Tibial nerve (tissue), 4 donors: ENCODE measurements at regions not wholly inside any gene's neighbourhood (a gene's known extent, or its start where the extent isn't known, plus 50 kb on each side); places are given as distances from the start of the nearest gene placed in this dataset.

Experiments
- DNase-seq, 2 donors: peaks; one replicate each; pipeline ENCODE4 v3.0.0-alpha.2; 2019; ENCODE audit warnings: low spot score in 2 of 2
- H3K27ac ChIP-seq, 4 donors: fragments of 200-600 bp; sonication (generic) in 3 of 4; one replicate each; pipeline ENCODE4 v1.5.1; 2017 to 2019; ENCODE audit warnings: mild to moderate bottlenecking in 1 of 4
- H3K27me3 ChIP-seq, 2 donors: fragments of 200-600 bp; sonication (generic) in 1 of 2; one replicate each; pipeline versions ENCODE4 v1.5.1 to v1.6.0; 2017 to 2019
- H3K36me3 ChIP-seq, 3 donors: fragments of 200-600 bp; sonication (generic); one replicate each; pipeline ENCODE4 v1.5.1; 2018 to 2019
- H3K4me1 ChIP-seq, 4 donors: fragments of 200-600 bp; sonication (generic) in 3 of 4; one replicate each; pipeline ENCODE4 v1.5.1; 2017 to 2019
- H3K4me3 ChIP-seq, 4 donors: fragments of 200-600 bp; sonication (generic) in 3 of 4; one replicate each; pipeline ENCODE4 v1.5.1; 2017 to 2019; ENCODE audit warnings: mild to moderate bottlenecking in 1 of 4, moderate library complexity in 1 of 4
- H3K9me3 ChIP-seq, 4 donors: fragments of 200-600 bp; sonication (generic) in 3 of 4; one replicate each; pipeline ENCODE4 v1.5.1; 2017 to 2019
- CTCF ChIP-seq, 5 experiments: fragments of 200-600 bp in 3 of 5; fragments of 450-650 bp in 2 of 5; sonication (generic) in 3 of 5; IDR thresholded peaks; one replicate each; pipeline ENCODE4 v1.5.1; 2016 to 2019; ENCODE audit warnings: antibody characterized with exemption in 5 of 5, mild to moderate bottlenecking in 3 of 5, moderate library complexity in 2 of 5
- EP300 ChIP-seq, 2 donors: sonication (generic); formaldehyde crosslinking; IDR thresholded peaks; one replicate each; pipeline ENCODE4 v1.6.1; 2017; ENCODE audit warnings: antibody characterized with exemption in 2 of 2, mild to moderate bottlenecking in 1 of 2
- POLR2A ChIP-seq, 2 donors: fragments of 450-650 bp; IDR thresholded peaks; one replicate each; pipeline ENCODE4 v1.6.1; 2017; ENCODE audit warnings: antibody characterized with exemption in 2 of 2, mild to moderate bottlenecking in 2 of 2, moderate library complexity in 2 of 2
- WGBS, 2 donors: methylation state at CpG; one replicate each; pipeline ENCODE4 v1.1.5; 2018; 5-methylcytosine and 5-hydroxymethylcytosine counted together

GRCh38 chr4:158420782-158421181 is 100.9 kb upstream of the RXFP1 start:
- TF ChIP-seq EP300 (IDR thresholded peaks at IDR 0.05) (no peak), POLR2A (IDR thresholded peaks at IDR 0.05) (no peak), CTCF (IDR thresholded peaks at IDR 0.05) (no peak)
- H3K36me3 ChIP-seq, result no peaks in the 10 kb centered on the region
- H3K9me3 ChIP-seq, result no peaks in the 10 kb centered on the region
- 33 to 44% methylated on average over 2 of the region's 2 CpGs for WGBS, 2 donors
- no peak overlapping the region for H3K4me3 ChIP-seq
- no peaks in the 10 kb centered on the region for H3K27me3 ChIP-seq
- DNase-seq, result no peak
- no peaks in the 10 kb centered on the region for H3K4me1 ChIP-seq
- H3K27ac ChIP-seq, result no peak overlapping the region

- Histone ChIP-seq H3K27ac (no peak overlapping the region), H3K9me3 (no peaks in the 10 kb centered on the region), H3K4me3 (no peak overlapping the region), H3K4me1 (no peaks in the 10 kb centered on the region), H3K27me3 (no peaks in the 10 kb centered on the region), H3K36me3 (no peaks in the 10 kb centered on the region)
- DNase-seq, result no peak
- WGBS, 2 donors, result 11 to 20% methylated on average over 1 of the region's 1 CpG
- no peak for TF ChIP-seq CTCF (IDR thresholded peaks at IDR 0.05)
- no peak for TF ChIP-seq EP300 (IDR thresholded peaks at IDR 0.05)
- no peak for TF ChIP-seq POLR2A (IDR thresholded peaks at IDR 0.05)
Observed at GRCh38 chr4:158422546-158422945, 99.1 kb upstream of the RXFP1 start.

- H3K27ac ChIP-seq, result no peak overlapping the region
Observed at GRCh38 chr4:158428242-158428641, 93.4 kb upstream of the RXFP1 start.

DNA sequence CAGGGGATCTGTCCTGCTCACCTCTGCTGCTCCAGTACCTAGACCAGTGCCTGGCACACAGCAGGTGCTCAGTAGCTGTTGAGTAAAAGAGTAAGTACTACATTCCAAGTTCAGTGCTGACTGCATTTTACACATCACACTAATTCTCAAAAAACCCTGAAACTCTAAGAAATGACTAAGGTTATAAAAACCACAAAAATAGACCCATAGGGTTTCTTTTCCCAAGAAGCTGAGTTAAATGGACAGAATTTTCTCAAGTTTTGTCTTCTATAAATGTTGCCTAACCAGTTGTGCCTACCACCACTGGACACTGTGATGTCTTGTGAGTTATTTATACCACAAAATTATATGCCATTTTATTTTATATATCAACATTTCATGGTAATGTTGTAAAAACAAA is 78.9 kb upstream of the RXFP1 start:
- Histone ChIP-seq H3K4me3 (no peak overlapping the region), H3K27ac (no peak overlapping the region), H3K27me3 (no peaks in the 10 kb centered on the region), H3K9me3 (no peaks in the 10 kb centered on the region), H3K36me3 (no peaks in the 10 kb centered on the region), H3K4me1 (no peaks in the 10 kb centered on the region)
- no peak for DNase-seq
- TF ChIP-seq POLR2A (IDR thresholded peaks at IDR 0.05), result no peak
- TF ChIP-seq EP300 (IDR thresholded peaks at IDR 0.05), result no peak
- TF ChIP-seq CTCF (IDR thresholded peaks at IDR 0.05), result no peak

More at GRCh38 chr4:158428242-158428641, 93.4 kb upstream of the RXFP1 start:
- Histone ChIP-seq H3K9me3 (no peaks in the 10 kb centered on the region), H3K4me3 (no peak overlapping the region), H3K27me3 (no peaks in the 10 kb centered on the region), H3K36me3 (no peaks in the 10 kb centered on the region), H3K4me1 (no peaks in the 10 kb centered on the region)
- no peak for DNase-seq
- TF ChIP-seq CTCF (IDR thresholded peaks at IDR 0.05) (no peak), EP300 (IDR thresholded peaks at IDR 0.05) (no peak), POLR2A (IDR thresholded peaks at IDR 0.05) (no peak)

- WGBS, 2 donors, result 33 to 35% methylated on average over 1 of the region's 1 CpG
- no peaks in the 10 kb centered on the region for H3K9me3 ChIP-seq
- no peak for DNase-seq
- no peak for TF ChIP-seq CTCF (IDR thresholded peaks at IDR 0.05)
- no peak for TF ChIP-seq POLR2A (IDR thresholded peaks at IDR 0.05)
- no peak for TF ChIP-seq EP300 (IDR thresholded peaks at IDR 0.05)
- H3K4me1 ChIP-seq, result no peaks in the 10 kb centered on the region
- no peaks in the 10 kb centered on the region for H3K36me3 ChIP-seq
- H3K4me3 ChIP-seq, result no peak overlapping the region
- no peaks in the 10 kb centered on the region for H3K27me3 ChIP-seq
- H3K27ac ChIP-seq, result no peak overlapping the region
Observed at GRCh38 chr4:158443731-158444130, 78.0 kb upstream of the RXFP1 start.
